ENCODE measurements at regions not wholly inside any gene's neighbourhood (a gene's known extent, or its start where the extent isn't known, plus 50 kb on each side); places are given as distances from the start of the nearest gene placed in this dataset.

- POLR2A ChIA-PET: interaction anchor here (0.6 kb wide), 1 partner anchor 484 kb away, joined by 3 read pairs; no protein-coding TSS in a partner anchor
- dilution Hi-C loops (cut with MboI; ENCODE audit: extremely low pct_ligation_motif_present, low sequenced_read_pairs): no loop called here
These were observed 51.2 kb upstream of the LMO1 start for GRCh38 chr11:8314916-8315315.

More at GRCh38 chr11:8314916-8315315, 51.2 kb upstream of the LMO1 start:
- no TSS peak for BruUV-seq (replicated peaks)
- intact Hi-C loops (cut with micrococcal nuclease): loop anchor here (5.0 kb wide), 1 partner anchor 88 kb away; no protein-coding TSS in a partner anchor
- no peaks in the 10 kb centered on the region for H3K9me1 ChIP-seq (replicated peaks; ENCODE audit: control insufficient read depth, extremely low read depth, insufficient read depth, low read length)
- no peaks in the 10 kb centered on the region for H4K20me1 ChIP-seq (replicated peaks; ENCODE audit: control insufficient read depth, extremely low read depth, insufficient read depth, low read length)
- H3K27ac ChIP-seq (ENCODE audit: insufficient read depth, low read depth, low read length): no peak overlapping the region
- H3K27me3 ChIP-seq (ENCODE audit: control insufficient read depth in 2 of 2, insufficient read depth in 2 of 2, low read length in 2 of 2): no peaks in the 10 kb centered on the region
- H3K9me3 ChIP-seq (replicated peaks; ENCODE audit: control insufficient read depth, insufficient read depth, low read length): no peaks in the 10 kb centered on the region
- H3K79me2 ChIP-seq (ENCODE audit: control insufficient read depth, insufficient read depth, low read length): no peaks in the 10 kb centered on the region
- H3K36me3 ChIP-seq (ENCODE audit: control insufficient read depth in 2 of 2, extremely low read depth in 1 of 2, insufficient read depth in 2 of 2, low read length in 2 of 2): no peaks in the 10 kb centered on the region
- no peak overlapping the region for H3K4me2 ChIP-seq (ENCODE audit: insufficient read depth, low read length)
- TF ChIP-seq EZH2 (IDR thresholded peaks at IDR 0.05; ENCODE audit: borderline replicate concordance, low read depth, low read length, severe bottlenecking) (no peak), GATA2 (IDR thresholded peaks at IDR 0.05; ENCODE audit: insufficient read depth, insufficient read length, low read depth, low read length) (no peak), JUN (IDR thresholded peaks at IDR 0.05; ENCODE audit: borderline replicate concordance, insufficient read depth, insufficient read length, low read depth) (no peak), MYC (IDR thresholded peaks at IDR 0.05; ENCODE audit: low read depth, low read length) (no peak), POLR2A (IDR thresholded peaks at IDR 0.05; ENCODE audit: low read depth, low read length) (no peak), MAX (IDR thresholded peaks at IDR 0.05; ENCODE audit: insufficient read depth, insufficient read length) (no peak), POLR2AphosphoS5 (IDR thresholded peaks at IDR 0.05; ENCODE audit: insufficient read depth, low read depth, low read length) (no peak), FOS (IDR thresholded peaks at IDR 0.05; ENCODE audit: borderline replicate concordance, insufficient read depth, low read length) (no peak), CTCF (IDR thresholded peaks at IDR 0.05; ENCODE audit: extremely low read depth in 1 of 2, insufficient read depth in 1 of 2, low read depth in 1 of 2, low read length in 2 of 2) (no peak)
- DNase-seq (ENCODE audit: low read depth, low spot score): no peak
- H3K9ac ChIP-seq (replicated peaks; ENCODE audit: extremely low read depth, insufficient read depth, low read length): no peak overlapping the region
- CTCF ChIA-PET: interaction anchor here (1.1 kb wide), 1 partner anchor 10 kb away, joined by 4 read pairs; no protein-coding TSS in a partner anchor
- FAIRE-seq: no peak
- no peaks in the 10 kb centered on the region for H3K4me1 ChIP-seq (ENCODE audit: control insufficient read depth, extremely low read depth, insufficient read depth, low read length)
- no peak overlapping the region for H2AFZ ChIP-seq (ENCODE audit: low read depth, low read length)
- H3K4me3 ChIP-seq (replicated peaks in 1 of 3; ENCODE audit: insufficient read depth in 1 of 3, low read depth in 1 of 3, low read length in 3 of 3): no peak overlapping the region
